ENCODE measurements at regions not wholly inside any gene's neighbourhood (a gene's known extent, or its start where the extent isn't known, plus 50 kb on each side); places are given as distances from the start of the nearest gene placed in this dataset.

- H3K79me1 ChIP-seq (ENCODE audit: low read length), result no peaks in the 10 kb centered on the region
- no peak overlapping the region for H3K4ac ChIP-seq (ENCODE audit: low read depth, low read length)
- no peak for DNase-seq
- no peak overlapping the region for H3K14ac ChIP-seq (ENCODE audit: low read length)
- H3K27ac ChIP-seq (ENCODE audit: low read depth, low read length), result no peak overlapping the region
- H3K4me1 ChIP-seq (ENCODE audit: control insufficient read depth in 1 of 2, insufficient read depth in 2 of 2, low read length in 2 of 2), result no peaks in the 10 kb centered on the region
- H3K4me3 ChIP-seq (ENCODE audit: low read depth, low read length), result no peak overlapping the region
- no peak overlapping the region for H3K23ac ChIP-seq (ENCODE audit: low read length)
- H4K91ac ChIP-seq (ENCODE audit: low read depth, low read length), result no peak overlapping the region
- no peak overlapping the region for H2BK12ac ChIP-seq (ENCODE audit: low read length)
- no peak overlapping the region for H3K4me2 ChIP-seq (ENCODE audit: low read length)
- H3K79me2 ChIP-seq (ENCODE audit: control insufficient read depth, insufficient read depth, low read length, poor library complexity), result no peaks in the 10 kb centered on the region
- no peak overlapping the region for H2AFZ ChIP-seq (ENCODE audit: insufficient read depth, low read length, poor library complexity)
- no peak overlapping the region for H2BK5ac ChIP-seq (ENCODE audit: low read depth, low read length, poor library complexity)
- H2BK120ac ChIP-seq (ENCODE audit: insufficient read depth, low read length, poor library complexity), result no peak overlapping the region
- no peak overlapping the region for H4K8ac ChIP-seq (ENCODE audit: low read depth, low read length)
- H3K9me3 ChIP-seq (ENCODE audit: insufficient read depth, low read depth, low read length), result peaks cover 15% of the 10 kb centered on the region
- H2AK5ac ChIP-seq (ENCODE audit: low read length), result no peak overlapping the region
- peaks cover 4 to 5% of the 10 kb centered on the region in 2 experiments for H3K36me3 ChIP-seq (ENCODE audit: control insufficient read depth in 1 of 2, insufficient read depth in 2 of 2, low read length in 2 of 2)
- no peaks in the 10 kb centered on the region for H3K27me3 ChIP-seq (ENCODE audit: insufficient read depth, low read length)
- H3K18ac ChIP-seq (ENCODE audit: low read length), result no peak overlapping the region
- no peak overlapping the region for H4K12ac ChIP-seq (ENCODE audit: low read depth, low read length)
- no peak overlapping the region for H3K9ac ChIP-seq (ENCODE audit: low read length)
- WGBS (ENCODE audit: extremely low coverage, insufficient coverage, insufficient read length), result no CpG with 5 or more reads among the region's 2 CpGs
These were observed 119.3 kb downstream of the ZNF33B start for GRCh38 chr10:42519079-42519478.

- Histone ChIP-seq H3K14ac (ENCODE audit: low read length) (no peak overlapping the region), H4K12ac (ENCODE audit: low read depth, low read length) (no peak overlapping the region), H4K91ac (ENCODE audit: low read depth, low read length) (no peak overlapping the region), H3K4ac (ENCODE audit: low read depth, low read length) (no peak overlapping the region), H3K27me3 (ENCODE audit: insufficient read depth, low read length) (no peaks in the 10 kb centered on the region), H2BK120ac (ENCODE audit: insufficient read depth, low read length, poor library complexity) (no peak overlapping the region), H3K4me3 (ENCODE audit: low read depth, low read length) (no peak overlapping the region), H3K27ac (ENCODE audit: low read depth, low read length) (no peak overlapping the region), H3K23ac (ENCODE audit: low read length) (no peak overlapping the region), H2AFZ (ENCODE audit: insufficient read depth, low read length, poor library complexity) (no peak overlapping the region), H3K4me2 (ENCODE audit: low read length) (no peak overlapping the region), H2BK12ac (ENCODE audit: low read length) (no peak overlapping the region), H3K18ac (ENCODE audit: low read length) (no peak overlapping the region), H2BK5ac (ENCODE audit: low read depth, low read length, poor library complexity) (no peak overlapping the region), H3K9me3 (ENCODE audit: insufficient read depth, low read depth, low read length) (peaks cover 14% of the 10 kb centered on the region), H3K9ac (ENCODE audit: low read length) (no peak overlapping the region), H3K79me1 (ENCODE audit: low read length) (no peaks in the 10 kb centered on the region), H3K36me3 (ENCODE audit: control insufficient read depth in 1 of 2, insufficient read depth in 2 of 2, low read length in 2 of 2) (no peaks in the 10 kb centered on the region), H4K8ac (ENCODE audit: low read depth, low read length) (no peak overlapping the region), H2AK5ac (ENCODE audit: low read length) (no peak overlapping the region), H3K79me2 (ENCODE audit: control insufficient read depth, insufficient read depth, low read length, poor library complexity) (no peaks in the 10 kb centered on the region), H3K4me1 (ENCODE audit: control insufficient read depth in 1 of 2, insufficient read depth in 2 of 2, low read length in 2 of 2) (no peaks in the 10 kb centered on the region)
- no CpG with 5 or more reads among the region's 3 CpGs for WGBS (ENCODE audit: extremely low coverage, insufficient coverage, insufficient read length)
- DNase-seq, result no peak
These were observed 124.4 kb downstream of the ZNF33B start for GRCh38 chr10:42513921-42514320.

GRCh38 chr10:42491801-42492200 lies 146.6 kb downstream of the ZNF33B start:
- no peak overlapping the region for H3K27ac ChIP-seq (ENCODE audit: low read depth, low read length)
- no peak overlapping the region for H2AFZ ChIP-seq (ENCODE audit: insufficient read depth, low read length, poor library complexity)
- DNase-seq, result peak; percentile 78 to 91
- no peak overlapping the region for H3K4ac ChIP-seq (ENCODE audit: low read depth, low read length)
- H2BK12ac ChIP-seq (ENCODE audit: low read length), result no peak overlapping the region
- no peaks in the 10 kb centered on the region for H3K4me1 ChIP-seq (ENCODE audit: control insufficient read depth in 1 of 2, insufficient read depth in 2 of 2, low read length in 2 of 2)
- no peak overlapping the region for H4K8ac ChIP-seq (ENCODE audit: low read depth, low read length)
- H2BK120ac ChIP-seq (ENCODE audit: insufficient read depth, low read length, poor library complexity), result no peak overlapping the region
- no peak overlapping the region for H3K18ac ChIP-seq (ENCODE audit: low read length)
- H3K27me3 ChIP-seq (ENCODE audit: insufficient read depth, low read length), result no peaks in the 10 kb centered on the region
- no peaks in the 10 kb centered on the region for H3K79me2 ChIP-seq (ENCODE audit: control insufficient read depth, insufficient read depth, low read length, poor library complexity)
- H2AK5ac ChIP-seq (ENCODE audit: low read length), result no peak overlapping the region
- H4K91ac ChIP-seq (ENCODE audit: low read depth, low read length), result no peak overlapping the region
- no peak overlapping the region for H4K12ac ChIP-seq (ENCODE audit: low read depth, low read length)
- no peak overlapping the region for H2BK5ac ChIP-seq (ENCODE audit: low read depth, low read length, poor library complexity)
- H3K36me3 ChIP-seq (ENCODE audit: control insufficient read depth in 1 of 2, insufficient read depth in 2 of 2, low read length in 2 of 2), result no peaks in the 10 kb centered on the region
- no peak overlapping the region for H3K4me2 ChIP-seq (ENCODE audit: low read length)
- H3K23ac ChIP-seq (ENCODE audit: low read length), result no peak overlapping the region
- H3K14ac ChIP-seq (ENCODE audit: low read length), result no peak overlapping the region
- no CpG with 5 or more reads among the region's 3 CpGs for WGBS (ENCODE audit: extremely low coverage, insufficient coverage, insufficient read length)
- H3K9ac ChIP-seq (ENCODE audit: low read length), result no peak overlapping the region
- peaks cover 12% of the 10 kb centered on the region for H3K9me3 ChIP-seq (ENCODE audit: insufficient read depth, low read depth, low read length)
- no peaks in the 10 kb centered on the region for H3K79me1 ChIP-seq (ENCODE audit: low read length)
- H3K4me3 ChIP-seq (ENCODE audit: low read depth, low read length), result no peak overlapping the region

GRCh38 chr10:42491001-42491592 lies 147.3 kb downstream of the ZNF33B start:
- WGBS (ENCODE audit: extremely low coverage, insufficient coverage, insufficient read length), result no CpG with 5 or more reads among the region's 2 CpGs

More at GRCh38 chr10:42491001-42491592, 147.3 kb downstream of the ZNF33B start:
- Histone ChIP-seq H2BK5ac (ENCODE audit: low read depth, low read length, poor library complexity) (no peak overlapping the region), H3K14ac (ENCODE audit: low read length) (no peak overlapping the region), H3K18ac (ENCODE audit: low read length) (no peak overlapping the region), H3K27ac (ENCODE audit: low read depth, low read length) (no peak overlapping the region), H3K4me3 (ENCODE audit: low read depth, low read length) (no peak overlapping the region), H3K4me1 (ENCODE audit: control insufficient read depth in 1 of 2, insufficient read depth in 2 of 2, low read length in 2 of 2) (no peaks in the 10 kb centered on the region), H2BK12ac (ENCODE audit: low read length) (no peak overlapping the region), H3K79me1 (ENCODE audit: low read length) (no peaks in the 10 kb centered on the region), H3K27me3 (ENCODE audit: insufficient read depth, low read length) (no peaks in the 10 kb centered on the region), H3K4ac (ENCODE audit: low read depth, low read length) (no peak overlapping the region), H3K23ac (ENCODE audit: low read length) (no peak overlapping the region), H4K12ac (ENCODE audit: low read depth, low read length) (no peak overlapping the region), H3K9me3 (ENCODE audit: insufficient read depth, low read depth, low read length) (peaks cover 17% of the 10 kb centered on the region), H4K8ac (ENCODE audit: low read depth, low read length) (no peak overlapping the region), H2AFZ (ENCODE audit: insufficient read depth, low read length, poor library complexity) (no peak overlapping the region), H2BK120ac (ENCODE audit: insufficient read depth, low read length, poor library complexity) (no peak overlapping the region), H3K9ac (ENCODE audit: low read length) (no peak overlapping the region), H3K36me3 (ENCODE audit: control insufficient read depth in 1 of 2, insufficient read depth in 2 of 2, low read length in 2 of 2) (no peaks in the 10 kb centered on the region), H3K4me2 (ENCODE audit: low read length) (no peak overlapping the region), H4K91ac (ENCODE audit: low read depth, low read length) (no peak overlapping the region), H2AK5ac (ENCODE audit: low read length) (no peak overlapping the region), H3K79me2 (ENCODE audit: control insufficient read depth, insufficient read depth, low read length, poor library complexity) (no peaks in the 10 kb centered on the region)
- DNase-seq, result peak; percentile 8 to 45

Data from trophoblast cell (in vitro differentiated cells and primary cell).